ENCODE measurements at regions not wholly inside any gene's neighbourhood (a gene's known extent, or its start where the extent isn't known, plus 50 kb on each side); places are given as distances from the start of the nearest gene placed in this dataset.

DNA sequence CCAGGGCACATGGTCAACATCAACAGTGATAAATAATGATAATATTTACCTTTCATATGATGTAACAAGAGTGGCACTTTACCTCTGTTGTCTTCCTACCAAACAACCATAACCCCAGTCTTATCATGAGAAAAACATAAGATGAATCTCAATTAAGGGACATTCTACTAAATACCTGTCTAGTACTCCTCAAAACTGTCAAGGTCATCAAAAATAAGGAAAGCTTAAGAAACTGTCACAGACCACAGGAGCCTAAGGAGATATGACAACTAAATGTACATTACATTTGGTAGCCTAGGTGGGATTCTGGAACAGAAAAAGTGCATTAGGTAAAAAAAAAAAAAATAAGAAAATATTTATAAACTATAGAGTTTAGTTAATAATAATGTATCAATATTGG lies 118.1 kb downstream of the CCDC34 start:
- TF ChIP-seq, protein P1, sequence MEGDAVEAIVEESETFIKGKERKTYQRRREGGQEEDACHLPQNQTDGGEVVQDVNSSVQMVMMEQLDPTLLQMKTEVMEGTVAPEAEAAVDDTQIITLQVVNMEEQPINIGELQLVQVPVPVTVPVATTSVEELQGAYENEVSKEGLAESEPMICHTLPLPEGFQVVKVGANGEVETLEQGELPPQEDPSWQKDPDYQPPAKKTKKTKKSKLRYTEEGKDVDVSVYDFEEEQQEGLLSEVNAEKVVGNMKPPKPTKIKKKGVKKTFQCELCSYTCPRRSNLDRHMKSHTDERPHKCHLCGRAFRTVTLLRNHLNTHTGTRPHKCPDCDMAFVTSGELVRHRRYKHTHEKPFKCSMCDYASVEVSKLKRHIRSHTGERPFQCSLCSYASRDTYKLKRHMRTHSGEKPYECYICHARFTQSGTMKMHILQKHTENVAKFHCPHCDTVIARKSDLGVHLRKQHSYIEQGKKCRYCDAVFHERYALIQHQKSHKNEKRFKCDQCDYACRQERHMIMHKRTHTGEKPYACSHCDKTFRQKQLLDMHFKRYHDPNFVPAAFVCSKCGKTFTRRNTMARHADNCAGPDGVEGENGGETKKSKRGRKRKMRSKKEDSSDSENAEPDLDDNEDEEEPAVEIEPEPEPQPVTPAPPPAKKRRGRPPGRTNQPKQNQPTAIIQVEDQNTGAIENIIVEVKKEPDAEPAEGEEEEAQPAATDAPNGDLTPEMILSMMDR (IDR thresholded peaks at IDR 0.05; ENCODE audit: control insufficient read depth, extremely low read depth, insufficient read depth): no peak
- peak; percentile 44 for DNase-seq (ENCODE audit: low read depth)
- no peak overlapping the region for H3K4me3 ChIP-seq (ENCODE audit: low read depth, low read length)

DNA sequence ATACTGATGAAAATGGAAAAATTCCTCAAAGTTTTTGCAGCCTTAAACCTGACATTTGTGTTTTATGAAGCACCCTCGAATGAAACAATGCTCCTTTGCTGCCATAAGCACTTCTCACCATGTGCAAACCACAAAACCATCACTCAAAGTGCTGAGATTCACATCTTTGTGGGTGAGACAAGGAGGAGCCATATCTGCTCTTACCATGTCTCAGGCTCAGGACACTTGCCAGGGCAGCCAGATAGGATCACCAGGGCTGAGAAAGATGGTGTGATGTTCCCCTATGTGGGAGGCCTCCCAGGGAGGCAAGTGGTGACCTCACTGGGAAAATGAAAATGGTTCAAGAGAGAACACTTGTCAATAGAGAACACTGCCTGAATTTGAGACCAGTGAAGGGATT lies 120.4 kb downstream of the CCDC34 start:
- TF ChIP-seq, protein P1 (IDR thresholded peaks at IDR 0.05; ENCODE audit: control insufficient read depth, extremely low read depth, insufficient read depth): no peak
- DNase-seq (ENCODE audit: low read depth): no peak

GRCh38 chr11:27241311-27242122 lies 121.5 kb downstream of the CCDC34 start:
- no peak overlapping the region for H3K4me3 ChIP-seq (ENCODE audit: low read depth, low read length)
- TF ChIP-seq, protein P1 (IDR thresholded peaks at IDR 0.05; ENCODE audit: control insufficient read depth, extremely low read depth, insufficient read depth): no peak
- DNase-seq (ENCODE audit: low read depth): no peak

More for the DNA sequence above, 120.4 kb downstream of the CCDC34 start:
- H3K4me3 ChIP-seq (ENCODE audit: low read depth, low read length): no peak overlapping the region

GRCh38 chr11:27239305-27239942 lies 123.6 kb downstream of the CCDC34 start:
- DNase-seq (ENCODE audit: low read depth): no peak
- no peak overlapping the region for H3K4me3 ChIP-seq (ENCODE audit: low read depth, low read length)
- TF ChIP-seq, protein P1 (IDR thresholded peaks at IDR 0.05; ENCODE audit: control insufficient read depth, extremely low read depth, insufficient read depth): no peak

- H3K4me3 ChIP-seq (ENCODE audit: low read depth, low read length): no peak overlapping the region
- TF ChIP-seq, protein P1 (IDR thresholded peaks at IDR 0.05; ENCODE audit: control insufficient read depth, extremely low read depth, insufficient read depth): no peak
- DNase-seq (ENCODE audit: low read depth): no peak
Observed at GRCh38 chr11:27238811-27239210, 124.2 kb downstream of the CCDC34 start.

GRCh38 chr11:27237643-27238042 lies 125.4 kb downstream of the CCDC34 start:
- TF ChIP-seq, protein P1 (IDR thresholded peaks at IDR 0.05; ENCODE audit: control insufficient read depth, extremely low read depth, insufficient read depth): no peak
- DNase-seq (ENCODE audit: low read depth): peak; percentile 18
- no peak overlapping the region for H3K4me3 ChIP-seq (ENCODE audit: low read depth, low read length)
